ENCODE measurements at regions not wholly inside any gene's neighbourhood (a gene's known extent, or its start where the extent isn't known, plus 50 kb on each side); places are given as distances from the start of the nearest gene placed in this dataset.

DNA sequence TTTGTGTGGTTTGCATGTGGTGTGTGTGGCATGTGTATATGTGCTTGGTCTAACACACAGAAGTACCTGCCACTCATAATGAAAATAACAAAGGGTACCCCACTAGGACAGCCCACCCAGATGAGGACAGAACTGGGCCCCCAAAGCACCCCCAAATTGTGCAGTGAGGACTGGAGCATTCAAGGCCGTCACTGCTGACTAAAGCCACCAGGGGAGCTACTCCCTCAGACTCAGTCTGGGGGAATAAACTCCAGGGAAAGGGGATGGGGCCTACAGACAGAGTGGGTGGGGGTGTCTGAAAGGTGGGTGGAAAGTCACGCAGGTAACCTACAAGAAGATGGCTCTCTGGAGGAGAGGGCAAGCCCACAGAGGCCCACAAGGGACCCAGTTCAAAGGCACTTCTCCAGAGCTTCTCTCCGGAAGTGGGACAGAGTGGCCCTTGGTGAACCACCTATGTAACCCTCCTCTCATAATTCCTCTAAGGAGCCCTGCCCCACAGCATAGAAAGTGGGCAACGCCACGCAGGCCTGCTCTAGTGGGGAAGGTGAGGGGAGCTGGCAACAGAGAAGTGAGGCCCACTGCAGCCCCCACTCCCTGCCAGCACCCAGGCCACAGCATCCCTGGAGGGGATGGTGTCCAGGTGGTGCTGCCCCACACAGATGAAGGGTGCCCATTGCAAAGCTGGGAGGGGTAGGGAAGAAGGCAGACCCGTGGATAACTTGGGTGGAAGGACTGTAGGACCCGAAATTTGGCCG is 122.8 kb upstream of the MAFB start:
- Histone ChIP-seq H3K4me3 (ENCODE audit: low read depth in 1 of 2, low read length in 2 of 2) (no peak overlapping the region), H3K36me3 (ENCODE audit: control insufficient read depth in 2 of 2, insufficient read depth in 2 of 2, low read length in 1 of 2) (no peaks in the 10 kb centered on the region), H3K4me1 (ENCODE audit: control insufficient read depth in 2 of 2, insufficient read depth in 2 of 2, low read length in 1 of 2) (no peaks in the 10 kb centered on the region), H3K9me3 (ENCODE audit: control insufficient read depth in 2 of 2, insufficient read depth in 1 of 2, low read depth in 1 of 2, low read length in 1 of 2) (no peaks in the 10 kb centered on the region), H3K27ac (ENCODE audit: low read depth in 2 of 2, low read length in 1 of 2) (no peak overlapping the region), H3K27me3 (ENCODE audit: control insufficient read depth in 1 of 2, insufficient read depth in 2 of 2, low read length in 2 of 2) (no peaks in the 10 kb centered on the region)
- WGBS, 2 donors, result 85 to 91% methylated on average over 7 to 8 of the region's 8 CpGs

DNA sequence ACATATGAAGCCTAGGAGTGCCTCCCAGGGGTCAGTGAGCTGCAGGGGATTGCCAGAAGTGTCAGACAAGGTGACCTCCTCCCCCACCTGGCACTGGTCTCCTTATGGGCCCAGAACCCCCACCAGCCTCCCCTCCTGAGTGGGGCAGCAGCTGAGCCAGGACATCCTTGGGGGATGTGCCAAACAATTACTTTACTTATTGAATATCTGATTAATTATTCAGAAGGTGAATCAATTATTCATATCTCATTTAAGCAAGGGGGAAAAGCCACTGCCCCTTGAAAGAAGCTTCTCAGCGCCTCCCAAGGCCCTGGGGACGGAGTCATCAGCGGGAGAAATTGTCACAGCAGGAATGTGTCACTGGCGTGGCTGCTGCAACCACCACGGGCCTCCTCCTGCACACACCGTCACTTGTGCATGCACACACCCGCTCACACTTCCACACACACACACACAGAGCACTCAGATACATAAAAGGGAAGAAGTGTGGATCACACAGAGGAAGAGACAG is 123.4 kb upstream of the MAFB start:
- Histone ChIP-seq H3K27me3 (ENCODE audit: control insufficient read depth in 1 of 2, insufficient read depth in 2 of 2, low read length in 2 of 2) (no peaks in the 10 kb centered on the region), H3K36me3 (ENCODE audit: control insufficient read depth in 2 of 2, insufficient read depth in 2 of 2, low read length in 1 of 2) (no peaks in the 10 kb centered on the region), H3K27ac (ENCODE audit: low read depth in 2 of 2, low read length in 1 of 2) (no peak overlapping the region), H3K4me1 (ENCODE audit: control insufficient read depth in 2 of 2, insufficient read depth in 2 of 2, low read length in 1 of 2) (no peaks in the 10 kb centered on the region), H3K9me3 (ENCODE audit: control insufficient read depth in 2 of 2, insufficient read depth in 1 of 2, low read depth in 1 of 2, low read length in 1 of 2) (no peaks in the 10 kb centered on the region), H3K4me3 (ENCODE audit: low read depth in 1 of 2, low read length in 2 of 2) (no peak overlapping the region)
- 64 to 67% methylated on average over 7 of the region's 7 CpGs for WGBS, 2 donors

DNA sequence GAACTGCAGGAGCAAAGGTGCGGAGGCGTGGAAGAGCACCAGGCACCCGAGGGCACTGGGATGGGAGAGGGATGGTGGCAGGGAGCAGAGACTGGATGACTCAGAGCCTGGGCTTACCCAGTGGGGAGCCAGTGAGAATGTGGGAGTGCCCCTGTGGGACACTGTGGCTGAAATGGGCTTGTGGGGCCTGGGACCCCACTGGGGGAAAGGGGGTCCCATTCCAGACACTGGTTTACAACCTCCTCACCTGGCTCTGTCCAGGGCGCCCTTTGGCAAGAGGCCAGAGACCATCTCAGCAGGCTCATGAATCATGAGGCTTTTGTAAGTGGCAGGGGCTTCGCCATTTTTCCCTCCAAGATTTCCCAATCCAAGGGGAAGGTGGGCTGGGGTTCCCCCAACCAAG is 124.0 kb upstream of the MAFB start:
- Histone ChIP-seq H3K27ac (ENCODE audit: low read depth in 2 of 2, low read length in 1 of 2) (no peak overlapping the region), H3K4me1 (ENCODE audit: control insufficient read depth in 2 of 2, insufficient read depth in 2 of 2, low read length in 1 of 2) (no peaks in the 10 kb centered on the region), H3K4me3 (ENCODE audit: low read depth in 1 of 2, low read length in 2 of 2) (no peak overlapping the region), H3K36me3 (ENCODE audit: control insufficient read depth in 2 of 2, insufficient read depth in 2 of 2, low read length in 1 of 2) (no peaks in the 10 kb centered on the region), H3K27me3 (ENCODE audit: control insufficient read depth in 1 of 2, insufficient read depth in 2 of 2, low read length in 2 of 2) (no peaks in the 10 kb centered on the region), H3K9me3 (ENCODE audit: control insufficient read depth in 2 of 2, insufficient read depth in 1 of 2, low read depth in 1 of 2, low read length in 1 of 2) (no peaks in the 10 kb centered on the region)
- WGBS, 2 donors, result 68% methylated on average over 5 of the region's 5 CpGs

DNA sequence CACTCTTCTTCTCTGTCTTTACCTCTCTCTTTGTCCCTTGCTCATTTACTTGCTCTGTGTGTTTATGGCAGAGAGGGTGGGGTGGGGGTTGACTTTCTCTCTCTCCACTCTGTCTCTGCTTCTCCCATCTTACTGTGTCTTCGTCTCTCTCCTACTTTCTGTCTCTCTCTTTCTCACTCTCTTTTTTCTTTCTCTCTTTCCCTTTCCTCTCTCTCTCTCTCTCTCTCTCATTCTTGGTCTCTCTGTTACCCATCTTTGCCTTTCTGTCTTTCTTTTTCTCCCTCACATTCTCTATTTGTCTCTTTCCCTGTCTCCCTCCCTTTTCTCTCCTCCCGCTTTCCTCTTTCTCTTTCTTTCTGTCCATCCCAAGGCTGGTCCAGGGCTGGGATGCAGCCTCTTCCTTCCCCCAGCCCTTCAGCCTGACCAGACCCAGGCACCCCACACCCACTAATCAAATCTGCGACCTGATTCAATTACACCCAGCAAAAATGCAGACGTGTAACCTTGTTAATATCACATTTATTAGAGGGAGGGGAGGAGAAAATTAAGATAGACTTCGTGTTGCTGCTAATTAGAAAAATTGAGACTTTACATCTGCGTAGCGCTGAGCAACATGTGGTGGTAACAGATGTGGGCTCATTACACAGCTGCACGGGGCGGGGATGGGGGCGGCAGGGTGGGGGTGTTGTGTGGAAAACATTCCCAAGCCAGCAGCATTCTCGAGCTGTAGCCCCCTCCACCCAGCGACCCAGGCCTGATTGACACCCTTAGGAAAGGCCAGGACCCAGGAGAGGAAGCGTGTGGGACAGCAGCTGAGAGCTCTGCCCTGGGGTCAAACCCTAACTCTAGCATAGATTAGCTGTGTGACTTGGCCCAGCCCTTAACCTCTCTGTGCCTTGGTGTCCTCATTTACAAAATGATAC is 124.9 kb upstream of the MAFB start:
- Histone ChIP-seq H3K4me3 (ENCODE audit: low read depth in 1 of 2, low read length in 2 of 2) (no peak overlapping the region), H3K27me3 (ENCODE audit: control insufficient read depth in 1 of 2, insufficient read depth in 2 of 2, low read length in 2 of 2) (no peaks in the 10 kb centered on the region), H3K9me3 (ENCODE audit: control insufficient read depth in 2 of 2, insufficient read depth in 1 of 2, low read depth in 1 of 2, low read length in 1 of 2) (no peaks in the 10 kb centered on the region), H3K36me3 (ENCODE audit: control insufficient read depth in 2 of 2, insufficient read depth in 2 of 2, low read length in 1 of 2) (no peaks in the 10 kb centered on the region), H3K27ac (ENCODE audit: low read depth in 2 of 2, low read length in 1 of 2) (no peak overlapping the region), H3K4me1 (ENCODE audit: control insufficient read depth in 2 of 2, insufficient read depth in 2 of 2, low read length in 1 of 2) (no peaks in the 10 kb centered on the region)
- 71 to 75% methylated on average over 13 of the region's 13 CpGs for WGBS, 2 donors

DNA sequence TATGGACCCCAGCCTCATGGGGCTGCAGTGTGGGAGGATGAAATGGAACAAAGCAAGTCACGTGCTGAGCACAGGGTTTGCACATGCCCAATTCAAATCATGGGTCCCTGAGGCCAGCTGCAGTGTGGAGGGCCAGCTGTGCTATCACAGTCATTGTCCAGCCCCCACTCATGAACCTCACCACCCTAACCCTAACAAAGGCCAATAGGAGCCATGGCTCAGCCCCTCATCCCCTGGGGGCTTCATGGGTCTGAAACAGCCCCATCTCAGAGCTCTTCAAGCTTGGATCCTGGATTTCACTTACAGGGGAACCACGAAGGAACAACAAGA is 125.6 kb upstream of the MAFB start:
- no peaks in the 10 kb centered on the region for H3K36me3 ChIP-seq (ENCODE audit: control insufficient read depth in 2 of 2, insufficient read depth in 2 of 2, low read length in 1 of 2)
- no peak overlapping the region for H3K27ac ChIP-seq (ENCODE audit: low read depth in 2 of 2, low read length in 1 of 2)
- no peaks in the 10 kb centered on the region for H3K27me3 ChIP-seq (ENCODE audit: control insufficient read depth in 1 of 2, insufficient read depth in 2 of 2, low read length in 2 of 2)
- 59 to 75% methylated on average over 2 of the region's 2 CpGs for WGBS, 2 donors
- no peak overlapping the region for H3K4me3 ChIP-seq (ENCODE audit: low read depth in 1 of 2, low read length in 2 of 2)
- H3K4me1 ChIP-seq (ENCODE audit: control insufficient read depth in 2 of 2, insufficient read depth in 2 of 2, low read length in 1 of 2), result no peaks in the 10 kb centered on the region
- no peaks in the 10 kb centered on the region for H3K9me3 ChIP-seq (ENCODE audit: control insufficient read depth in 2 of 2, insufficient read depth in 1 of 2, low read depth in 1 of 2, low read length in 1 of 2)

DNA sequence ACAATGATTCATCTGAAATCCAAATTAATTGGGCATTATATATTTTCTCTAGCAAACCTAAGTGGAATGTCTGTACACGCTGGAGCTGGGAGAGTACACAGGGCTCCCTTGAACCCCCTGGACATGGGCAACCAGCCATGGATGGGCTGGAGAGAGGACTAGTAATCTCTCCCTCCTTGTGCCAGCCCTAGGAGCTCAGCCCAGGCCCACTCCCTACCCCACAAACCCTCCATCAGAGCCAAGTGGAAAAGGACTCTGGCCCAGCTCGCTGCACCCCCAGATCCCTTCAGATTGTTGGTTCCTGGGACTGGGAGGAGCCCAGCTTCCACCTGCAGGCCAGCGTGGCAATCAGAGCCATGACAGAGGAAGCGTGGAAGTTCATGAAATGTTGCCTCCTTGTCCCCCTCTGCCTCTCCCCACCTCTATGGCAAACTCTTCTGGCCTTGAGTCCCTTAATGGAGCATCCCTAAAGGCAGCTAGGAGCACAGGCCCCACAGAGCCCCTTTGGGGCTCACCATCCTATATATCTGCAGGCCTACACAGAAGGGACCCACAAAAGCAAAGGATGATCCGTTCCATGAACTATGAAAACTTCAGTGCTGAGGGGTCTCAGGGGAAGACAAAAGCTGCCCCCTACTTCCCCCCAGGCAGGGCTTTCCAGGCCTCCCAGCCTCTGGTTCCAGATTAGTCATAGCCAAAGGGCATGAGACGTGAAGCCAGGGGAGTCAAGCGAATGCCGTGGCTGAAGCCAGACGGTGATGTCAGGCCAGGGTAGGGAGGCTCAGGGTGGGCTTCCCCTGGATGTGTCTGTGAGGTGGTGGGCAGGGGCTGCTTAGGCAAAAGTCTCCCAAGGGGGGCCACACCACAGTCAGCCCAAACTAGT is 126.4 kb upstream of the MAFB start:
- H3K4me3 ChIP-seq (ENCODE audit: low read depth in 1 of 2, low read length in 2 of 2), result no peak overlapping the region
- H3K36me3 ChIP-seq (ENCODE audit: control insufficient read depth in 2 of 2, insufficient read depth in 2 of 2, low read length in 1 of 2), result no peaks in the 10 kb centered on the region
- H3K4me1 ChIP-seq (ENCODE audit: control insufficient read depth in 2 of 2, insufficient read depth in 2 of 2, low read length in 1 of 2), result no peaks in the 10 kb centered on the region
- 86 to 87% methylated on average over 9 of the region's 9 CpGs for WGBS, 2 donors
- H3K9me3 ChIP-seq (ENCODE audit: control insufficient read depth in 2 of 2, insufficient read depth in 1 of 2, low read depth in 1 of 2, low read length in 1 of 2), result no peaks in the 10 kb centered on the region
- no peaks in the 10 kb centered on the region for H3K27me3 ChIP-seq (ENCODE audit: control insufficient read depth in 1 of 2, insufficient read depth in 2 of 2, low read length in 2 of 2)
- H3K27ac ChIP-seq (ENCODE audit: low read depth in 2 of 2, low read length in 1 of 2), result no peak overlapping the region

DNA sequence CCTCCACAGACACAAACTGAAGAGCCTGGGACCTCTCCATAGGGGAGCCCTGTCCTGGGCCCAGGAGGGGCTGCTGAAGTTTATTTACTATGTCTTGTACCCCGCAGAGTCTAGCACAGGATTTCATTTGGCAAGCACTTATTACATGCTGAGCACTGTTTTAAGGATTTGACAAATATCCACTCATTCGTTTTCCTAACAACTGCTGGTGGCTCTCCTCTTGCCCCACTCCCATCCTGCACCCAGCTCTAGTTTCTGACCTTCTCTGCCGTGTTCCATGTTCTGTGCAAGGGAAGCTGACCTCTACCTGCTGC is 127.0 kb upstream of the MAFB start:
- Histone ChIP-seq H3K9me3 (ENCODE audit: control insufficient read depth in 2 of 2, insufficient read depth in 1 of 2, low read depth in 1 of 2, low read length in 1 of 2) (no peaks in the 10 kb centered on the region), H3K27me3 (ENCODE audit: control insufficient read depth in 1 of 2, insufficient read depth in 2 of 2, low read length in 2 of 2) (no peaks in the 10 kb centered on the region), H3K36me3 (ENCODE audit: control insufficient read depth in 2 of 2, insufficient read depth in 2 of 2, low read length in 1 of 2) (no peaks in the 10 kb centered on the region), H3K27ac (ENCODE audit: low read depth in 2 of 2, low read length in 1 of 2) (no peak overlapping the region), H3K4me3 (ENCODE audit: low read depth in 1 of 2, low read length in 2 of 2) (no peak overlapping the region), H3K4me1 (ENCODE audit: control insufficient read depth in 2 of 2, insufficient read depth in 2 of 2, low read length in 1 of 2) (no peaks in the 10 kb centered on the region)
- WGBS, 2 donors, result 82 to 90% methylated on average over 3 of the region's 3 CpGs

DNA sequence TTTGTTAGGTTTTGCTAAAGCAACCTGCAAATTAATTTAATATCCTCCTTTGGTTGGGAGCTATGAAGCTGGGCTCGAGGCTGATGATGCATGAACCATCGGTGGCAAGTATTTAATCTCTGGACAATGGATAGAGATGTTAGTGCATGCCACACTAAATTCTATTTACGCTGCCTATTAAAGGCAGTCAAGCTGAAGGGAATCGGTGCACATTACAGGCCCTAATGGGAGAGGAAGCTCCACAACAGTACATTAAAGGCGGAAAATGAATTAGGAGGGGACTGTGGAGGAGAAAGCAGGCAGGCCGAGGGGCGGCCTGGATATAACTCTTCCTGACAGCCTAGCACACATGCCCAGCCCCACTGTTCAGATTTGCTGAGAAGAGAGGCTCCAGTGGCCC is 132.4 kb upstream of the MAFB start:
- 87 to 91% methylated on average over 7 of the region's 7 CpGs for WGBS, 2 donors
- no peaks in the 10 kb centered on the region for H3K27me3 ChIP-seq (ENCODE audit: control insufficient read depth in 1 of 2, insufficient read depth in 2 of 2, low read length in 2 of 2)

DNA sequence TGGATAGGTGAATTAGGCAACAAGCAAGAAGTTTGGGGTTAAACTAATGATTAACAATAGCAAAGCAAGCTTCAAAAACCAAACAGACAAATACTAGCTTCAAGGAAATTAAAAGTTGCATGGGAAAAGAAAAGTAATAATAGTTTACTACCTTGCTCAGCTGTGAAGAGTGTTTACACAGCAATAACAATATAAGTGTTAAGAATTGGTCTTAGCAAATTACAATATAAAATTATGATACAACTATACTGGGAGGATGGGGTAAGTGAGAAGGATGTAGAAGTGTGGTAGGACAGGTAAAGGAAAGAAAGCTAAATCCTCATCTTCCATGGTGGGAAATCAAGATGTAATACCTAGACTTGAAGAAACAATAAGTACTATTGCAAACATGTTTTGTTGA is 137.7 kb upstream of the MAFB start:
- H3K36me3 ChIP-seq (ENCODE audit: control insufficient read depth in 2 of 2, insufficient read depth in 2 of 2, low read length in 1 of 2), result no peaks in the 10 kb centered on the region
- H3K27ac ChIP-seq (ENCODE audit: low read depth in 2 of 2, low read length in 1 of 2), result no peak overlapping the region
- H3K9me3 ChIP-seq (ENCODE audit: control insufficient read depth in 2 of 2, insufficient read depth in 1 of 2, low read depth in 1 of 2, low read length in 1 of 2), result peaks cover 0 to 3% of the 10 kb centered on the region in 2 donors
- H3K4me1 ChIP-seq (ENCODE audit: control insufficient read depth in 2 of 2, insufficient read depth in 2 of 2, low read length in 1 of 2), result no peaks in the 10 kb centered on the region
- H3K4me3 ChIP-seq (ENCODE audit: low read depth in 1 of 2, low read length in 2 of 2), result no peak overlapping the region
- no peaks in the 10 kb centered on the region for H3K27me3 ChIP-seq (ENCODE audit: control insufficient read depth in 1 of 2, insufficient read depth in 2 of 2, low read length in 2 of 2)

More for the DNA sequence above, 132.4 kb upstream of the MAFB start:
- Histone ChIP-seq H3K4me1 (ENCODE audit: control insufficient read depth in 2 of 2, insufficient read depth in 2 of 2, low read length in 1 of 2) (no peaks in the 10 kb centered on the region), H3K27ac (ENCODE audit: low read depth in 2 of 2, low read length in 1 of 2) (no peak overlapping the region), H3K9me3 (ENCODE audit: control insufficient read depth in 2 of 2, insufficient read depth in 1 of 2, low read depth in 1 of 2, low read length in 1 of 2) (peaks cover 0 to 3% of the 10 kb centered on the region in 2 donors), H3K4me3 (ENCODE audit: low read depth in 1 of 2, low read length in 2 of 2) (no peak overlapping the region), H3K36me3 (ENCODE audit: control insufficient read depth in 2 of 2, insufficient read depth in 2 of 2, low read length in 1 of 2) (no peaks in the 10 kb centered on the region)
